Liver (tissue), 8 donors: ENCODE measurements at regions not wholly inside any gene's neighbourhood (a gene's known extent, or its start where the extent isn't known, plus 50 kb on each side); places are given as distances from the start of the nearest gene placed in this dataset.

Source experiments
- DNase-seq: peaks from one replicate; pipeline ENCODE4 v3.0.0-alpha.2; 2017; ENCODE audit warnings: low spot score
- H3K27ac ChIP-seq, 2 donors: one replicate each; pipeline ENCODE4 v1.7.0; 2013; ENCODE audit warnings: inconsistent platforms in 2 of 2, low read length in 2 of 2, control low read depth in 1 of 2, low read depth in 1 of 2, mild to moderate bottlenecking in 1 of 2
- H3K27me3 ChIP-seq, 4 donors: one replicate each; pipeline versions ENCODE4 v1.6.1 to v1.7.0; 2013; ENCODE audit warnings: low read length in 3 of 4, inconsistent platforms in 1 of 4, mild to moderate bottlenecking in 1 of 4, moderate library complexity in 1 of 4; ENCODE audit not compliant: control insufficient read depth in 4 of 4, insufficient read depth in 4 of 4
- H3K36me3 ChIP-seq, 4 donors: one replicate each; pipeline versions ENCODE4 v1.6.1 to v1.7.0; 2013; ENCODE audit warnings: low read length in 3 of 4, mild to moderate bottlenecking in 3 of 4, low read depth in 1 of 4, moderate library complexity in 1 of 4; ENCODE audit not compliant: control insufficient read depth in 4 of 4, insufficient read depth in 3 of 4
- H3K4me1 ChIP-seq, 4 donors: one replicate each; pipeline versions ENCODE4 v1.6.1 to v1.7.0; 2013; ENCODE audit warnings: low read length in 3 of 4, mild to moderate bottlenecking in 3 of 4, moderate library complexity in 1 of 4; ENCODE audit not compliant: control insufficient read depth in 4 of 4, insufficient read depth in 4 of 4
- H3K4me3 ChIP-seq, 3 donors: one replicate each; pipeline versions ENCODE4 v1.6.1 to v1.7.0; 2013; ENCODE audit warnings: low read length in 3 of 3, control low read depth in 1 of 3, low read depth in 1 of 3, mild to moderate bottlenecking in 1 of 3
- H3K9ac ChIP-seq, 2 donors: one replicate each; pipeline ENCODE4 v1.7.0; 2013; ENCODE audit warnings: low read length in 2 of 2, mild to moderate bottlenecking in 2 of 2, moderate library complexity in 2 of 2, control low read depth in 1 of 2, low read depth in 1 of 2
- H3K9me3 ChIP-seq, 4 donors: one replicate each; pipeline versions ENCODE4 v1.6.1 to v1.7.0; 2013; ENCODE audit warnings: low read length in 3 of 4; ENCODE audit not compliant: control insufficient read depth in 4 of 4
- ATF3 ChIP-seq: IDR thresholded peaks from 2 replicates; pipeline ENCODE4 v1.6.1; 2016; ENCODE audit warnings: antibody characterized with exemption
- CTCF ChIP-seq: fragments of 150-350 bp; IDR thresholded peaks from 2 replicates; pipeline ENCODE4 v1.5.1; 2017; ENCODE audit warnings: improper control_type of control experiment, low read depth, low read length; ENCODE audit not compliant: missing input control
- FOXA1 ChIP-seq: IDR thresholded peaks from 2 replicates; pipeline ENCODE4 v1.6.1; 2016; ENCODE audit warnings: antibody characterized with exemption
- FOXA2 ChIP-seq: IDR thresholded peaks from 2 replicates; pipeline ENCODE4 v1.6.1; 2016; ENCODE audit warnings: antibody characterized with exemption
- GABPA ChIP-seq, 2 donors: IDR thresholded peaks in 1 of 2; conservative IDR thresholded peaks in 1 of 2; 2 replicates each; pipeline ENCODE4 v1.6.1; 2016; ENCODE audit warnings: antibody characterized with exemption in 2 of 2, mild to moderate bottlenecking in 1 of 2, moderate library complexity in 1 of 2
- HNF4G ChIP-seq: IDR thresholded peaks from 2 replicates; pipeline ENCODE4 v1.6.1; 2016; ENCODE audit warnings: antibody characterized with exemption
- JUND ChIP-seq, 2 donors: IDR thresholded peaks; 2 replicates each; pipeline ENCODE4 v1.6.1; 2016; ENCODE audit warnings: antibody characterized with exemption in 2 of 2
- NR2F2 ChIP-seq: IDR thresholded peaks from 2 replicates; pipeline ENCODE4 v1.6.1; 2016; ENCODE audit warnings: antibody characterized with exemption
- RAD21 ChIP-seq, 2 donors: IDR thresholded peaks; 2 replicates each; pipeline ENCODE4 v1.6.1; 2016; ENCODE audit warnings: antibody characterized with exemption in 2 of 2, mild to moderate bottlenecking in 2 of 2
- REST ChIP-seq: IDR thresholded peaks from 2 replicates; pipeline ENCODE4 v1.6.1; 2016; ENCODE audit warnings: antibody characterized with exemption, mild to moderate bottlenecking
- SP1 ChIP-seq: IDR thresholded peaks from 2 replicates; pipeline ENCODE4 v1.6.1; 2018; ENCODE audit warnings: antibody characterized with exemption, mild to moderate bottlenecking
- WGBS: extraction: QIAGEN DNeasy Blood & Tissue Kit; methylation state at CpG from one replicate; pipeline ENCODE4 v1.1.7; 2013; 5-methylcytosine and 5-hydroxymethylcytosine counted together
- donor health status: healthy.
- donor health status: healthy.
- donor health status: healthy.
- donor health status: healthy.
- donor health status: healthy.

- H3K27ac ChIP-seq = no peak overlapping the region
- H3K27me3 ChIP-seq = no peaks in the 10 kb centered on the region
- no peak for TF ChIP-seq RAD21 (IDR thresholded peaks at IDR 0.05)
- no peak overlapping the region for H3K4me3 ChIP-seq
- DNase-seq = no peak
- no peak overlapping the region for H3K9ac ChIP-seq
- 68% methylated on average over 4 of the region's 4 CpGs for WGBS
- H3K4me1 ChIP-seq = no peaks in the 10 kb centered on the region
- no peaks in the 10 kb centered on the region for H3K9me3 ChIP-seq
- H3K36me3 ChIP-seq = no peaks in the 10 kb centered on the region
These were observed 335.8 kb upstream of the MBL2 start for GRCh38 chr10:53108317-53108934.

- no peaks in the 10 kb centered on the region for H3K4me1 ChIP-seq
- no peak overlapping the region for H3K9ac ChIP-seq
- H3K9me3 ChIP-seq = no peaks in the 10 kb centered on the region
- no peak overlapping the region for H3K4me3 ChIP-seq
- DNase-seq = no peak
- WGBS = 71% methylated on average over 5 of the region's 5 CpGs
- no peak overlapping the region for H3K27ac ChIP-seq
- no peaks in the 10 kb centered on the region for H3K27me3 ChIP-seq
- H3K36me3 ChIP-seq = no peaks in the 10 kb centered on the region
- no peak for TF ChIP-seq FOXA1
These were observed 335.1 kb upstream of the MBL2 start for GRCh38 chr10:53107711-53108110.

GRCh38 chr10:53102424-53102823 lies 329.8 kb upstream of the MBL2 start:
- Histone ChIP-seq H3K27ac (no peak overlapping the region), H3K9me3 (no peaks in the 10 kb centered on the region), H3K4me3 (no peak overlapping the region), H3K4me1 (no peaks in the 10 kb centered on the region), H3K9ac (no peak overlapping the region), H3K36me3 (no peaks in the 10 kb centered on the region), H3K27me3 (no peaks in the 10 kb centered on the region)
- no peak for TF ChIP-seq FOXA2
- TF ChIP-seq REST = no peak
- no peak for TF ChIP-seq NR2F2
- no peak for TF ChIP-seq SP1
- no peak for TF ChIP-seq CTCF
- no peak for TF ChIP-seq ATF3
- TF ChIP-seq JUND (IDR thresholded peaks at IDR 0.05) = no peak
- no peak for TF ChIP-seq HNF4G
- no peak for TF ChIP-seq GABPA (IDR thresholded peaks at IDR 0.05 in 1 of 2, conservative IDR thresholded peaks at IDR 0.05 in 1 of 2)
- DNase-seq = no peak
- WGBS = 91% methylated on average over 4 of the region's 4 CpGs
